Uterus (tissue), 2 donors: ENCODE measurements at regions not wholly inside any gene's neighbourhood (a gene's known extent, or its start where the extent isn't known, plus 50 kb on each side); places are given as distances from the start of the nearest gene placed in this dataset.

ENCODE experiments used
- CTCF ChIP-seq, 4 experiments: fragments of 200-600 bp in 2 of 4; fragments of 450-650 bp in 2 of 4; sonication (generic) in 2 of 4; IDR thresholded peaks; one replicate each; pipeline ENCODE4 v1.5.1; 2016 to 2019; ENCODE audit warnings: antibody characterized with exemption in 4 of 4, mild to moderate bottlenecking in 2 of 4, moderate library complexity in 1 of 4
- POLR2A ChIP-seq, 2 donors: fragments of 450-650 bp; IDR thresholded peaks; one replicate each; pipeline ENCODE4 v1.6.1; 2016; ENCODE audit warnings: antibody characterized with exemption in 2 of 2, mild to moderate bottlenecking in 1 of 2, moderate library complexity in 1 of 2

GRCh38 chr6:91031581-91031980 lies 444.7 kb upstream of the MAP3K7 start:
- no peak for TF ChIP-seq CTCF (IDR thresholded peaks at IDR 0.05)
- no peak for TF ChIP-seq POLR2A (IDR thresholded peaks at IDR 0.05)
